MV-4-11 (cell line): ENCODE measurements at regions not wholly inside any gene's neighbourhood (a gene's known extent, or its start where the extent isn't known, plus 50 kb on each side); places are given as distances from the start of the nearest gene placed in this dataset.

Experiments
- DNase-seq: peaks from one replicate; lab custom pipeline; 2025; lab: John Stamatoyannopoulos, UW

- DNase-seq: no peak
These were observed 362.7 kb upstream of the COBL start for GRCh38 chr7:51679358-51679757.

- DNase-seq: no peak
These were observed 350.1 kb upstream of the COBL start for GRCh38 chr7:51666751-51667150.

DNA sequence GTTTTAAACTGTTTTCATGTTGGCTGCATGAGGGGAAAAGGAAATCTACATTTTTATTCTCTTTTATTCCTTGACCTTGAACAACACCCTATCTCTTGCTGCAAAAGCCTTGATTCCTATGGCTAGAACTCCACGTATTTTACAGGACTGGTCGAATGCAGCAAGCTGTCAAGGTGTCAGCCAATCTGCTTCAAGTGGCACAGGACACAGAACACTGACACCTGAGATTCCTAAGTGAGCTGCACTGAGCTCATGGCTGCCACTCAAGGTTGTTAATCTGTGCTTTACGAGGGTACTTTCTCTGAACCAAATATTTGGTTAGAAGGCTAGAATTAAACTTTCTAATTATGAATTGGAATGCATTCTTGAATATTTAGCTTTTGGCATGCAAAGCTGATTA is 349.7 kb upstream of the COBL start:
- no peak for DNase-seq

DNA sequence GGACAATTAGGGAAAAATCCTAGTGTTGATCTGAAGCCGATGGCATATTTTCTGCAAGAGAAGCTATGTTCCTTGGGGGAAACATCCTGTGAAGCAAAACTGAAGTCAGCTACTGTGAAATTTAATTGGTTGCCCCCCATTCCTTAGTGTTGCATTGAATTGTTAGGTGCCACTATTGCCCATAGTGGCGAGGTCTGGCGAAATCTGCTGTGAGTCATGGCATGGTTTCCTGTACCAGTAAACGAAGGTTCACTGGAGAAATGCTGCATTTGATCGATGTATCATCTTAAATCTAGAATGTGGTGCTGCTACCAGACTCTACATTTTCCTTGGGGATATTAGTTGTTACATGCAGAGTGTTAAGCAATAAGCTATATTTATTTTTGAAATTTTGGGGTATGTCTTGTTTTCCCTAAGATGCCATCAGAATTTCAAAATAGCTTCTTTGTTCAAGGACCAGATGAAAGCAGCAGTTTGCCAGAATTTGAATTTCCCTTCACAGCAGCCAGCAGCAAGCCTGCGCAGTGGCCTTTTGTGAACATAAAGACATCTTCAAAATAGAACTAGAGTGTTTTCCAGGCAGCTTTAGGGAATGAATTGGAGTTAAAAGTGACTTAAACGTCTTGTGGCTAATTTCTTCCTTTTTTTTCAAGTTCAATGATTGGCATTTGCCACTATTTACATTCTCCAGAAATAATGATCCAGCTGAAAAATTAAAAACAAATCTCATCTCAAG is 348.6 kb upstream of the COBL start:
- DNase-seq: no peak

DNA sequence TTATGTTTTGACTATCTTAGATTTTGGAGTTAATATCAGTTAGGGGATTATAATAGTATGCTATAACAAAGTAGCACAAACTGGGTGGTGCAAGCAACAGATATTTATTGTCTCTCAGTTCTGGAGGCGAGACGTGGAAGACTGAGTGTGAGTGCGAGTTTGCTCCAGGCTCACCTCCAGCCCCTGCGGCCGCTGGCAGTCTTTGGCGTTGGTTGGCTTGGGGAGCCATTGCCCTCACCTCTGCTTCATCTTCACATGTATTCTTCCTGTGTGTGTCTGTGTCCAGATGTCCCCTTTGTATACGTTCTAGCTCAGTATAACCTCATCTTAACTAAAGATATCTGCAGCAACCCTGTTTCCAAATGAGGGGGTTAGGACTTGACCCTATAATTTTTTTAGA is 343.9 kb upstream of the COBL start:
- no peak for DNase-seq

DNA sequence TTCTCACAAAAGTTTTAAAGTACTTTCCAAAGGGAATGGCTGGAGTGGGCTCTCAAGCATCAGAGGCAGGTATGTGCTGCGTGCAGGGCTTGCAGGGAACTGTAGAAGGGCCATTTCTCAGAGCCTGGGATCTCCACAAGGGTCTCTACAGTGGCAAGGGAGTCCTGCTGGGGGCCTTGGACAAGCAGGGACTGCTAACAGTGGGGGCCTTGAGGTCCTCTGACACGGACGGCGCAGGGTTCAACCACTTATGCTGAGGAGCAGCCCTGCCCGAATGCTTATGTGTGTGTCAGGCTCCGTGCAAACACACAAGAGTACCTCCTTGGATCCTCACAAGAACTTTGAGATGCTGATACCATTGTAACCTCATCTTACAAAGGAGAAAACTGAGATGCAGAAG is 342.1 kb upstream of the COBL start:
- DNase-seq: no peak

DNA sequence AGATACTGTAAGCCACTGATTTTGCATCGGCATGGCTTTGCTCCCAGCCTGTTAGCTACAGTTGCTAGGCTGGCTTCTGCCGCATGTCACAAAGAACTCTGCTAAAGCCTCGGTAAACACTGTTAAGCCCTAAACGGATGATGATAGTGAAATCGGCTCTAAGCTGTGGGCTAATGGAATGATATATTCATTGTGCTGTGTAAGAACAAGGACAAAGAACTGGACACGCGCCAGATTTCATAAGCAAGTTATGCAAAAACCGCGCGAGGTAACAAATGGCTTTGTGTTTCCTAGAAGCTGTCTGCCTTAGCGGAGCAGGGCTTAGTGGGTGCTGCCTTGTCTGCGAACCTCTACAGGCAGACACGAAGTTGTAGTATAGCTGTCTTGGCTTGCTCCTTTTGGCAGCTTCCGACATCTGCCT is 331.3 kb upstream of the COBL start:
- DNase-seq: no peak

DNA sequence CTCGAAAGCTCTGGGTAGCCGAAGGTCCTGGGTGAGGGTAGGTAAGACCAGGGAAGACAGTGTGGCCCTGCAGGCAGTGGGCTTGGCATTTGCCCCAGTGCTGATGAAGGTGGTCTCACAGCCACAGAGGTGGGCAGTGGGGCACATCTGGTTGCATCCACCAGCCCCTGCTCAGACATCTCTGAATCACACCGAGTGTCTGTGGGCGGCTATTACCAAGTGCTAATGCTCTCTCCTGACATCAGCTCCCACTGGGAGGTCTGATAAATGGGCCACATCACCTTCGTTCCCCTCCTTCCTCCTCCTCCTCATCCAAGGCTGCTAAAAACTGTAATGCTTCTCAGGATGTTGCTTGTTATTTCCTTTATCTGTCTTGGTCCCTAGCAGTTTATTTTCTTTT is 330.9 kb upstream of the COBL start:
- no peak for DNase-seq

- no peak for DNase-seq
These were observed 329.2 kb upstream of the COBL start for GRCh38 chr7:51645702-51646298.

- DNase-seq: no peak
These were observed 328.6 kb upstream of the COBL start for GRCh38 chr7:51645255-51645654.

DNA sequence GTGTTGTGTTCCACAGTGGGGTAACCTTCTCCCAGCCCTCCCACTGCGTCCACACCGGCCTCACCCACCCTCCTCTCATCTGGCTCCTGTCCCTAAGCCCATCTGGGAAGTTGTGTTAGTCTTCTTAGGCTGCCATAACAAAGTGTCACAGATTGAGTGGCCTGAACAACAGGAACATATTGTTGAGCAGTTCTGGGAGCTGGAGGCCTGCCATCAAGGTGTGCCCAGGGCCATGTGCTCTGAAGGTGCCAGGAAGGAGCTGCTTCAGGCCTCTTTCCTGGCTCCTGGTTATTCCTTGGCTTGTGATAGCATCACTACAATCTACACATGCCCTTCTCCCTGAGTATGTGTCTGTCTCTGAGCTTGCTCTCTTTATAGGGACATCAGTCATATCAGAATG is 327.6 kb upstream of the COBL start:
- DNase-seq: no peak

DNA sequence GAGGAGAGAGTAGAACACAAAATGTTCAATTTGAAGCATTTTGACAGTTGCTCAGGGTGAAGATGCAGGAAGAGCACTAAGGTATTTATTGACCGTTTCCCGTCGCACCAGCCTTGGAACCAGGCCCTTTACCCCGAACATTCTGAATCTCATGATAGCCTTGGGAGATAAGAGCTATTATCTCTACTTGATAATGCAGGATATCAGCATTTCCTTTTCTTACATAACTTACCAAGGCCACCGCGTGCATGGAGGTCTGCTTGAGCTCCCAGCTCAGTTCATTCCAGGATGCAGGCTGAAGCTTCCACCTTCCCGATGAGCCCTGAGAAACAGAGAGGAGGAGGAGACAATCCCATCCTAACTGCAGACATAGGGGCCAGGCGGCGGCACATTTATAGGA is 324.2 kb upstream of the COBL start:
- no peak for DNase-seq

GRCh38 chr7:51639661-51640334 is 323.2 kb upstream of the COBL start:
- DNase-seq: no peak

GRCh38 chr7:51636503-51636902 is 319.9 kb upstream of the COBL start:
- no peak for DNase-seq

DNA sequence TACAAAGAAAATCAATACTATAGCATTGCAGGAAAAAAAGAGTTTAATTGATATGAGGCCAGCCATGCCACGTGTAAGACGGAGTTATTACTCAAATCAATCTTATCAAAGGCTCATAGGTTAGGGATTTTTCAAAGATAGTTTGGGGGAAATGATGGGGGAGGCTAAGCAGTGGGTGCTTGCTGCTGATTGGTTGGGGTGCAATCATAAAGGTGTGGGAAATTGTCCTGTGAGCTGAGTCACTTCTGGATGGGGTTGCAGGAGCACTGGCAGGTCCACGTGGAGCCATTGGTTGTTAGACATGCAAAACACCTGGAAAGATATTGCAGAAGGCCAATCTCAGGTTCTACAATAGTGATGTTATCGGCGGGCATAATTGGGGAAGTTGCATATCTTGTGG is 319.2 kb upstream of the COBL start:
- no peak for DNase-seq

GRCh38 chr7:51634538-51634937 is 317.9 kb upstream of the COBL start:
- no peak for DNase-seq

- no peak for DNase-seq
These were observed 317.4 kb upstream of the COBL start for GRCh38 chr7:51634025-51634424.

DNA sequence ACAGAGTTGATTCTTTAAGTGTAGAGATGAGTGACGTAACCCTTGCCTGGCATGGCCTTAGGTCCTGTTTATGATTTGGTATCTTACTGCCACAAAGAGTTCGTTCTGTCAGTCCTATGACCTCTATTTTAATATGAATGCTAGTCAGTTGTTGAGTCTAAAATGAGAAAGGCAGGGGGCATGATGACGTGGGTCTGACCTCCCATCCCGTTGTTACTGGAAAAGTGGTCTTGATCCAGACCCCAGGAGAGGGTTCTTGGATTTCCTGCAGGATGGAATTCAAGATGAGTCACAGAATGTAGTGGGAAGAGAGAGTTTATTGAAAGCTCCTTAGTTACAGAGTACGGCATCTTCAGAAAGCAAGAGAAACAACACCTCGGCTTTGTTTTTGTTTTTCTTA is 317.0 kb upstream of the COBL start:
- no peak for DNase-seq

- no peak for DNase-seq
These were observed 316.4 kb upstream of the COBL start for GRCh38 chr7:51633006-51633405.

DNA sequence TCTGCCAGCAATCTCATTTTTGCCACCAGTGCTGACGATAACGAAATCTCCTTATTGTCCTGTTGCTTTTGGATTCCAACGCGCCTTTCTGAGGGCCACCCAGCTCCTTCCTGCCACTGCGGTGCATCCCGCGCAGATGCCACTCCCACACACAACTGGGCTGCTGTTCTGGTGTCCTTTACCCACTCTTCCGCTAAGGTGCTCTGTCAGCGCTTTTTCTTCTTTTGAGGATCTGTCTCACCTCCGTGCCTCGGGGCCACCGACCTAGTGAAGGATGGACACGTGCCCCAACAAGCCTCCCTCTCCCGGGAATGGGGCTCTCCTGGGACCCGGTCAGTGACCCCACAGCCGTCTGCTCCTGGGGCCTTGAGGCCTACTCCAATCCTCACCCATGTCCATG is 314.3 kb upstream of the COBL start:
- DNase-seq: no peak

DNA sequence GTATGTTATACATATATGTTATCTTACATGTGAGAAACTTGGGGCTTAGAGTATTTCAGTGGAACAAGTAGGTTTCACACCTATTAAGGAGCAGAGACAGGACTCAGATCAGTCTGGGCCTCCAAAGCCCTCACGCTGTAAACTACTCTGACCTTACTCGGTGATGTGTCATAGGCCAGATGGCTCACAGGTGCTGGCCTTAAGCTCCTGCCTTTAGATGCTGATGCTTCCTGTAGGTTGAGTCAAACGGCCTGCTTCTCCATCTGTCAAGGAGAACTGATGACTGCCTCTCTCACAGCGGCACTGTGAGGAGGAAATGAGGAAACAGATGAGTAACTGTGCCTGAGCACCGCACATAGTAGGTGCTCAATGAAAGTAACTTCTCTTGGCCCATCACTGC is 312.6 kb upstream of the COBL start:
- DNase-seq: no peak

DNA sequence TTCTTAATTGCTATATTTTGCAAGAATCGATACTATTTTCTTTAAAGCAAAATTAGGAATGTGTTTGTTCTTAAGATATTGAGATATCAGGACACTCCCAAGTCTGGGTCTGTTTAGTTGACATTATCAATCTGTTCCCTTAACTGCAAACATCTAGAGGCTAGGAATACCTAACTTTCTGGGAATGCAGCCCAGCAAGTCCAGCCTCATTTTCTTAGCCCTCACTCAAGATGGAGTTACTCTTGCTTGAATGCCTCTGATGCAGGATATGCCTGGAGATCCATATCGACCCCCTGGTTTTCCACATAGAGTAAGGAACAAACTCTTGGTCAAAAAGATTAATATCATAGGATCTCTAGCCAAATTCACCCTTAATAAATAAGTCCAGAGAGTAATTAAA is 305.3 kb upstream of the COBL start:
- DNase-seq: no peak

- DNase-seq: no peak
These were observed 304.1 kb upstream of the COBL start for GRCh38 chr7:51620706-51621105.

DNA sequence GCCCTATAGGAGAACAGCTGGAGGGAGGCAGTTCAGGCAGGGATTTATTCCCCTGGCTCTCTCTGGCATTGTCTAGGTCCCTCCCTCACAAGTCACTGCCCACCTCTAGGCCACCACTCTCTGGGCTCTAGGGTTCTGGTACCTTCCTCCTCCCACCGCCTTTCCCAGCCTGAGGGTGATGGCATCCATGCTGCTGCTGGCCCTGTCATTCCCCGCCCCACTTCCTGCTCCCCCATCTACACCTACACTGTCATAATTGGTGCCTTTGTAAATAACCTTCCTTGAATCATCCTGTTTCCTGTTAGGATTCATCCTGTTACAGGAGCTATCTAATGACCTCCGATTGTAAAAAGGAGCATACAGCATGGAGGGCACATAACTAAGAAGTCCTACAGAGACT is 303.3 kb upstream of the COBL start:
- no peak for DNase-seq
